ENCODE measurements at regions not wholly inside any gene's neighbourhood (a gene's known extent, or its start where the extent isn't known, plus 50 kb on each side); places are given as distances from the start of the nearest gene placed in this dataset.

DNA sequence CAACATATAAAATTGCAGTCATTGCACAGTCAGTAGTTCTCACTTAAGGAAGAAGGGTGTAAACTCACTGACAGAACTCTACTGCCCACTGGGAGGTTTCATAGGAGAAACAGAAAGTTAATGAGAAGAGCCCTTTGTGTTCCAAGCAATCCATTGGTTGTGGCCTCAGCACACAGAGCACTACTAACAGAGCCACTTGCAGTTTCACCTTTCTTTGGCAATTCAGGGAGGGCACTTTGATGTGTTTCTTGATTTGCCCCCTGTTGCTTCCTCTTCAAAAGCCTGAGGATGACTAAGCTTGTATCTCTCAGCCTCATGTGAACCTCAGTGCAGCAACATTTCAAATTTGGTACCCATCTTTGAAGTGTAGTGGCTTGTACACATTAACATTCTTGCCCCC lies 409.4 kb downstream of the DMRTA1 start:
- Histone ChIP-seq H3K9me3 (ENCODE audit: control insufficient read depth, insufficient read depth, low read length) (no peaks in the 10 kb centered on the region), H3K79me2 (ENCODE audit: control insufficient read depth, low read length) (no peaks in the 10 kb centered on the region), H4K20me1 (ENCODE audit: control insufficient read depth, insufficient read depth, low read depth, low read length) (no peaks in the 10 kb centered on the region), H3K27me3 (ENCODE audit: control insufficient read depth, low read length) (no peaks in the 10 kb centered on the region), H3K27ac (ENCODE audit: low read depth, low read length) (no peak overlapping the region), H3K4me3 (ENCODE audit: low read length) (no peak overlapping the region), H3F3A (ENCODE audit: control insufficient read depth, insufficient read depth) (no peaks in the 10 kb centered on the region), H3K36me3 (ENCODE audit: control insufficient read depth, low read length) (no peaks in the 10 kb centered on the region), H3K4me2 (ENCODE audit: low read length) (no peak overlapping the region), H3K9me2 (replicated peaks; ENCODE audit: control insufficient read depth, low read length) (no peaks in the 10 kb centered on the region), H3K4me1 (ENCODE audit: control insufficient read depth, low read length) (no peaks in the 10 kb centered on the region)
- TF ChIP-seq EZH2phosphoT487 (IDR thresholded peaks at IDR 0.05; ENCODE audit: borderline replicate concordance, low read length): no peak
- TF ChIP-seq, protein P1, sequence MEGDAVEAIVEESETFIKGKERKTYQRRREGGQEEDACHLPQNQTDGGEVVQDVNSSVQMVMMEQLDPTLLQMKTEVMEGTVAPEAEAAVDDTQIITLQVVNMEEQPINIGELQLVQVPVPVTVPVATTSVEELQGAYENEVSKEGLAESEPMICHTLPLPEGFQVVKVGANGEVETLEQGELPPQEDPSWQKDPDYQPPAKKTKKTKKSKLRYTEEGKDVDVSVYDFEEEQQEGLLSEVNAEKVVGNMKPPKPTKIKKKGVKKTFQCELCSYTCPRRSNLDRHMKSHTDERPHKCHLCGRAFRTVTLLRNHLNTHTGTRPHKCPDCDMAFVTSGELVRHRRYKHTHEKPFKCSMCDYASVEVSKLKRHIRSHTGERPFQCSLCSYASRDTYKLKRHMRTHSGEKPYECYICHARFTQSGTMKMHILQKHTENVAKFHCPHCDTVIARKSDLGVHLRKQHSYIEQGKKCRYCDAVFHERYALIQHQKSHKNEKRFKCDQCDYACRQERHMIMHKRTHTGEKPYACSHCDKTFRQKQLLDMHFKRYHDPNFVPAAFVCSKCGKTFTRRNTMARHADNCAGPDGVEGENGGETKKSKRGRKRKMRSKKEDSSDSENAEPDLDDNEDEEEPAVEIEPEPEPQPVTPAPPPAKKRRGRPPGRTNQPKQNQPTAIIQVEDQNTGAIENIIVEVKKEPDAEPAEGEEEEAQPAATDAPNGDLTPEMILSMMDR (IDR thresholded peaks at IDR 0.05; ENCODE audit: low read depth, low read length, poor library complexity, severe bottlenecking): no peak

DNA sequence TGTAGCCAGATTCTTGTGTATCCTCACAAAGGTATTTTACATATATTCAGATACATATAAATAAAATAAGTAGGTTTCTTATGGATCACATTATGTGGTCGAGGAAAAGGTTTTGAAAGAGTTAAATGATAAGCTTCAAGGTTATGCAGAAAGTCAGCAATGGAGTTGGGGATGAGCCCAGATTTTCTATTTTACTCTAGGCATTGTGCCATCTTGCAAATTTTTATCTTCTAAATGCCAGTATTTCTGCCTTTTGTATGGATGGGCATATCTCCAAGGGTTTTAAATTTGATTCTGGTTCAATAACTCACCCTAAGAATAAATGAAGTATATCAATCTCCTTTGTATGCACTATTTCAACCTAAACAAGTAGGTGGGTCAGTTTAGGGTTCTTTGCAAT lies 410.7 kb downstream of the DMRTA1 start:
- no peak overlapping the region for H3K27ac ChIP-seq (ENCODE audit: low read depth, low read length)
- no peaks in the 10 kb centered on the region for H3K9me3 ChIP-seq (ENCODE audit: control insufficient read depth, insufficient read depth, low read length)
- TF ChIP-seq, protein P1 (IDR thresholded peaks at IDR 0.05; ENCODE audit: low read depth, low read length, poor library complexity, severe bottlenecking): no peak
- no peak for TF ChIP-seq EZH2phosphoT487 (IDR thresholded peaks at IDR 0.05; ENCODE audit: borderline replicate concordance, low read length)
- H3K4me3 ChIP-seq (ENCODE audit: low read length): no peak overlapping the region
- no peaks in the 10 kb centered on the region for H3K27me3 ChIP-seq (ENCODE audit: control insufficient read depth, low read length)
- no peaks in the 10 kb centered on the region for H3K4me1 ChIP-seq (ENCODE audit: control insufficient read depth, low read length)
- no peaks in the 10 kb centered on the region for H3K9me2 ChIP-seq (replicated peaks; ENCODE audit: control insufficient read depth, low read length)
- no peaks in the 10 kb centered on the region for H4K20me1 ChIP-seq (ENCODE audit: control insufficient read depth, insufficient read depth, low read depth, low read length)
- no peaks in the 10 kb centered on the region for H3K36me3 ChIP-seq (ENCODE audit: control insufficient read depth, low read length)
- H3F3A ChIP-seq (ENCODE audit: control insufficient read depth, insufficient read depth): no peaks in the 10 kb centered on the region
- no peak overlapping the region for H3K4me2 ChIP-seq (ENCODE audit: low read length)
- H3K79me2 ChIP-seq (ENCODE audit: control insufficient read depth, low read length): no peaks in the 10 kb centered on the region

DNA sequence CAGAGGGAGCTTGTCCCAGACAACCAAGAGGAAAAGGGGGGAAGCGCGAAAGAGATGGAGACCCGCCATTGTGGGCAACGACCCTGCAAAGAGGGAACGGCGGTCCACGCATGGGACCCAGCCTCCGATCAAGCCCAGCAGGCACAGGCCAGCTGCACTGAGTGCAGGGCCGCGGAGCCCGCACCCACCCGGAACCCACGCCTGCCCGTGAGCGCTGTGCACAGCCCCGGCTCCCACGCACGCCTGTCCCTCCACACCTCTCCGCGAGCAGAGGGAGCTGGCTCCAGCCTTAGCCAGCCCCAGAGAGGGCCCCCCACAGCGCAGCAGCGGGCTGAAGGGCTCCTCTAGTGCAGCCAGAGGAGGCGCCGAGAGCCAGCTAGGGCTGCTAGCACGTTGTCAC lies 416.5 kb downstream of the DMRTA1 start:
- Histone ChIP-seq H3K36me3 (ENCODE audit: control insufficient read depth, low read length) (no peaks in the 10 kb centered on the region), H4K20me1 (ENCODE audit: control insufficient read depth, insufficient read depth, low read depth, low read length) (no peaks in the 10 kb centered on the region), H3F3A (ENCODE audit: control insufficient read depth, insufficient read depth) (no peaks in the 10 kb centered on the region), H3K4me1 (ENCODE audit: control insufficient read depth, low read length) (no peaks in the 10 kb centered on the region), H3K9me2 (replicated peaks; ENCODE audit: control insufficient read depth, low read length) (no peaks in the 10 kb centered on the region), H3K27me3 (ENCODE audit: control insufficient read depth, low read length) (no peaks in the 10 kb centered on the region), H3K4me3 (ENCODE audit: low read length) (no peak overlapping the region), H3K79me2 (ENCODE audit: control insufficient read depth, low read length) (no peaks in the 10 kb centered on the region), H3K4me2 (ENCODE audit: low read length) (no peak overlapping the region), H3K27ac (ENCODE audit: low read depth, low read length) (no peak overlapping the region), H3K9me3 (ENCODE audit: control insufficient read depth, insufficient read depth, low read length) (no peaks in the 10 kb centered on the region; the same call in 1 of the 2 replicates)
- TF ChIP-seq, protein P1 (IDR thresholded peaks at IDR 0.05; ENCODE audit: low read depth, low read length, poor library complexity, severe bottlenecking): no peak
- no peak for TF ChIP-seq EZH2phosphoT487 (IDR thresholded peaks at IDR 0.05; ENCODE audit: borderline replicate concordance, low read length)

DNA sequence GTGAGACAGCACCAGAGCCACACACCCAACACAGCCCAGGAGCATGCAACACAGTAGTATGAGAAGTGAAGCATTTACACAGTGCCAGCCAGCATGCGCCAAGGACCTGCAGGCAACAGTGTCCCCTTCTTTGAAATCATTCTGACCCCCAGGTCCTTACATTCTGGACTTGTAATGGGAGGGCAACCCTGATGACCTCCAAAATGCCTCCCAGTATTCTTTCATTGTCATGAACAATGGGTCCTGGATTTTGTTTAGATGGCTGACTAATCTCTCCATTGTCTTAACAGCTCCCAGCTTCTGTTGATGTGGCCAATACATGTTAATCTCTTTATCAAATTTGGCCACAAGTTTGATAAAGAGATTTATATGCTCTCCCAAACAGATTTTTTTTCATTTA lies 417.1 kb downstream of the DMRTA1 start:
- no peaks in the 10 kb centered on the region for H3F3A ChIP-seq (ENCODE audit: control insufficient read depth, insufficient read depth)
- H3K4me1 ChIP-seq (ENCODE audit: control insufficient read depth, low read length): no peaks in the 10 kb centered on the region
- TF ChIP-seq, protein P1 (IDR thresholded peaks at IDR 0.05; ENCODE audit: low read depth, low read length, poor library complexity, severe bottlenecking): no peak
- TF ChIP-seq EZH2phosphoT487 (IDR thresholded peaks at IDR 0.05; ENCODE audit: borderline replicate concordance, low read length): no peak
- no peaks in the 10 kb centered on the region for H4K20me1 ChIP-seq (ENCODE audit: control insufficient read depth, insufficient read depth, low read depth, low read length)
- no peaks in the 10 kb centered on the region for H3K36me3 ChIP-seq (ENCODE audit: control insufficient read depth, low read length)
- H3K4me3 ChIP-seq (ENCODE audit: low read length): no peak overlapping the region
- no peaks in the 10 kb centered on the region for H3K9me2 ChIP-seq (replicated peaks; ENCODE audit: control insufficient read depth, low read length)
- H3K27me3 ChIP-seq (ENCODE audit: control insufficient read depth, low read length): no peaks in the 10 kb centered on the region
- H3K4me2 ChIP-seq (ENCODE audit: low read length): no peak overlapping the region
- no peaks in the 10 kb centered on the region for H3K79me2 ChIP-seq (ENCODE audit: control insufficient read depth, low read length)
- no peaks in the 10 kb centered on the region; the same call in 1 of the 2 replicates for H3K9me3 ChIP-seq (ENCODE audit: control insufficient read depth, insufficient read depth, low read length)
- H3K27ac ChIP-seq (ENCODE audit: low read depth, low read length): no peak overlapping the region

All from DOHH2 (cell line).